ENCODE measurements at regions not wholly inside any gene's neighbourhood (a gene's known extent, or its start where the extent isn't known, plus 50 kb on each side); places are given as distances from the start of the nearest gene placed in this dataset.

DNA sequence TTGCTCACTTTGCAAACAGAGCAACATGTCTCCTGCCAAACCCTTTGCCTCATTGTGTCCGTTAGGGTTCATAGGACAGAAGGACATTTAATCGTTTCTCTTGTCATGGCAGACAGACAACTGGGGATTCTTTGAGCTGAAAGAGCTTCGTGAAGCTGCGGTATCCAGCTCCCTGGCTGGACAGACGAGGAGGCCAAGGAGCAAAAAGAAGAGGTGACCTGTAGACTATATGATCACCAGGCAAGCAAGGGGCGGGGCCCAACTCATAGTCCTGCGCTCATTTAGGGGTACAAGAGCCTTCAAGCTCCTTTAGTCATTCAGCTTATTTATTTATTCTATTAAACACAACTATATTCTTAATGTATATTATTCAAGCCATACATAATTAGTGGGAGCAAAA, 66.8 kb upstream of the VRK1 start:
- no peak for DNase-seq

DNA sequence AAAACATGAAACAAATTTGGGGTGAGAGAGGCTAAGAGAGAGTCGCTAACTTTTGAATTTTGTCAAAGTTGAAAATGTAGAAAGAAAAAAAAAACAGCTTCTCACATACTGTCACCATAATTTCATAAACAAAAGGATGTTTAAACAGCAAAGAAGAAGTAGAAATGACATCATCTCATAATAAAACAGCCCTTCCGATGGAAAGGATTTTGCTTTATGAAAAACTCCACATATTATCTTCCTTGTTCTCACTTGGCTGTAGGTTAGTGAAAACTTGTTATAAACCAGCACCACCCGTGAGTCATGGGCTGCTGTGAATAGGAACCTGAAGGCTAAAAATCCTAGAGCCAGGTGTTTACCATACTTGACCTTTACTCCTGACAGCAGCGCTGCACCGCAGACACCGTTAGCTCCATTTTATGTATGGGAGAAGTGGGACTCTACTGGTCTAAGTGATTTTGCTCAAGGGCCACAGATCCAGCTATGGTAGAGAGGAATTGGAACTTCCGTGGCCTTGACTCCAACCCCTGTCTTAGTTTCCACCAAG, 63.0 kb upstream of the VRK1 start:
- no peak for DNase-seq

DNA sequence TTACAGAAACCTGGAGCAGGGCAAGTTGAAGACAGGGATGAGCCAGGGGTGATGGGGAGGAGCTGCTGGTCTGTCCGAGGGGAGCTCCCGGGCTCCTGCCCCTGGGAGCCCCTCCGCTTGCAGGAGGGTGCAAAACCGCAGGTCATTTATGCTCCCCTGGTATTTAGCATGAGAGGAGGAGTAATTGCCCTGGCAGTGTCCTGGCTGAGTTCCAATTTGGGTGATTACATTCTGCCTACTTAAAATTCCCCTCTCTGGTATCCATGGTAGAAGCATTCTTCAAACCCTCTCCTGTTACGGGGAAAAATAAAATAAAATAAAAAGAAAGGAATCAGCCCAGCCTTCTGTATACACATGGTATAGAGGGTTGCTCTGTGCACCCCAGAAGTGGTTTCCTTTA, 61.7 kb upstream of the VRK1 start:
- DNase-seq = no peak

DNA sequence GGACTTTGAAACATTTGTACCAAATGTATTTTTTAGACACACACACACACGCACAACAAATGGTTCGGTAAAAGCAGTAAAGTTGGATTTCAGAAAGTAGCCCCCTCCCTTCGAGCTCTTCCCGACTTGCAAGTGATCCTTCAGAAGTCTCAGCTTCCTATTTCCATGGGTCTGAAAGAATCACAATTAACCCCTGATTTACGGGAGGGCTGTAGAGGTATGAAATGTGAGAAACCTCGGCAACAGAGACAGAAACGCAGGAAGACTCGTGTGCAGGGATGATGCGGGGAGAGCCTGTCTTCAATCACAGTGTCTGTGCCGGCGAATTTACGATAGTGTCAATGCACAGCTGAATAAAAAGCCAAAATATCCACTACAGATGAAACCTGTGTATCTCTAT, 60.7 kb upstream of the VRK1 start:
- DNase-seq = no peak

DNA sequence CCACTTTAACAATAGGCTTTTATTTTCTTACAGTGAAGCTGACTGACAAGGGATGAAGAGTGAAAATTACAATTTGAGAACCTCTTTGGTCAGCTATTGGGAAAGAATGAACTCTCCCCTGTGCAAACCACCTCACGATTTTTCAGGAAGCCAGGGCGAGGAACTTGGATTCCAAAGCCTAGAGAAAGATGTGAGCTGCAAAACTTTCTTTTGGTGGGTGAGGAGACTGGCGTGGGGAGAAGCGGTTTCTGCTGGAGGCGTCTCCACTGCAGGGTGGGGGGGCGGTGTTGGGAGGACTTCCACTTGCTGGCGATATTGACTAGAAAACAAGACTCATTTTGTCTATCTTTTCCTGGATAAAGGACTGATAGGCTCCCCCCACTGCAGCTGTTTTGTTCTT, 59.3 kb upstream of the VRK1 start:
- no peak for DNase-seq

DNA sequence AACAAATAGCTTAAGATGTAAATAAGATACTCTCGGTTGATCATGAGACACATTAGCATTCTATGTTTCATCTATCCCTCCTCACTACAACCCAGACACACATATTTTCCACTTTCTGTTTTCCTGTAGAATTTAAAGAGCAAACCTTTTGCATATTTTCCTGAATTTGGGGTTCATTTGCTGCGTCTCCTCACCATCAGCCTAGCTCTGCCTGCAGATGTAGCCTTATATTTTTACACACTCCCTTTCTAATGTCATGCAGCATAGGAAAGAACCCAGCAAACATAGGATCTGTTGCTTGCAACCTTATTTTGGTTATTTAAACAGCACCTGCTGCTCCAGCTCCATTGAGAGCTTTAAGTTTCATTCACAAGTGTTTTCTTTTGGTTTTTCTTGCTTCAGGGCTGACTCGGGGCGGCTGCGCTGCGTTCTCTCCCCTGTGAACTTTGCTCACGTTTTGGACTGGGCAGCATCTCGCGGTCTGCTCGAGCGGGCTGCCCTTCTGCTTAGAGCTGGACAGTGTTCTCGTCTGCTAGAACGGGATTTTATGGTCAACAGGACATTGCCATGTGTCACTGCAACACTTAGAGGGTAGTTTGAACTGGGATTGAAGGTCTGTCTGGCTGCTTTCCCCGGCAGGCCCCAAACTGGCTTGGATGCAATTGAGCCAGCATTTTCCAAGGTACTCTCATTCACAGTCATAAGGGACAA, 57.8 kb upstream of the VRK1 start:
- no peak for DNase-seq

DNA sequence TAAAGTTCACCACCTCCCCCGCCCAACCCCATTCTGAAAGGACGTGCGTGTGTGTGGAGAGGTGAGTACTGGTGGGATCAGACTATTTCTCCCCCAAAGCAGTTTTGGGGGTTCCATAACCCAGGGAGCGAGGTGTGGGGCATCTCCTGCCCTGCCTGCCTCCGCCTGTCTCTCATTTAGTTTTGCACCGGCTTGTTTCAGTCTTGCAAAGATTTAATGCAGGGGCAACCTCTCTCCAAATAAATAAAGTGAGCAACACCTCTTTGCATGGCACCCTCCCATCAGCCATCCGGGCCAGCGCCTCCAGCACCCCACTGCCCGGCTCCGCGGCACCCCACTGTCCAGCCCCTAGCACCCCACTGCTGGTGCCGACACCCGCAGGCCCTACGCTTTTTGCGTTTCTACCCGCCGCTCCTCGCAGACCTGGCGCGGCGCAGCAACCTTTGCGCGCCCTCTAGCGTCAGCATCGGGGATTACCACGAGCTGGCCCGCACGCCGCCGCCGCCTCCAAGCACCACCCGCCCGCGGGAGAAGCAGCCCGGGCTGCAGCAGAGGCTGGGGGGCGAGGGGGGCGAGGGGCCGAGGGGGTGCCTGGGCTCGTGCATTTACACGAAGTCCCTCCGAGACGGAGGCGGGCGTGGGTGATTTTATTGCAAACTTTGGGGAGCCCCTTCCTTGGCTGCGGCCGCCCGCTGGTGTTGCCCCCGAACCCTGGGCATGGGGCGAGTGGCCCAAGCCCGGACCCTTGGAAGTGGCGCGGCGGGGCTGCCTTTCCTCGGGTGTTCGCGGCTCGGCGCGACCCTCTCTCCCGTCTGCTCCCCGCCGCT, 55.8 kb upstream of the VRK1 start:
- DNase-seq = peak; percentile 63 to 71

DNA sequence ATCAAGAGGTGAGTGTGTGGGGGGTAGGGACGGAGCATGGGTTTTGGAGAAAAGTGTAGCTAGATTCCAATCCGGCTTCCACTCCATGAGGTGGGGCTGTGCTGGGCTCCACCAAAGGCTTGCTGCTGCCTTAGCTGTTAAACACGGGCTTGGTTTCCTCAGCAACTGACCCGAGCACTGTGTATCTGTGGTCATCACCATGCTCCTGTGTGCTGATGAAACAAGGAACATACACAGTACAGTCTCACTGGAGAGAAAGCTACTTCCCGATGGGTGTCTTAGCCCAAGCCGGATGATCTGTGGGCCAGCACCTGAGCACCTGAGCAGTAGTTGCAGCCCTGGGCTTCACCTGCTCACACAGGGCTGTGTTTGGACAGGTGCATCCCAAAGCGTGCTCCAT, 52.9 kb upstream of the VRK1 start:
- no peak for DNase-seq

DNA sequence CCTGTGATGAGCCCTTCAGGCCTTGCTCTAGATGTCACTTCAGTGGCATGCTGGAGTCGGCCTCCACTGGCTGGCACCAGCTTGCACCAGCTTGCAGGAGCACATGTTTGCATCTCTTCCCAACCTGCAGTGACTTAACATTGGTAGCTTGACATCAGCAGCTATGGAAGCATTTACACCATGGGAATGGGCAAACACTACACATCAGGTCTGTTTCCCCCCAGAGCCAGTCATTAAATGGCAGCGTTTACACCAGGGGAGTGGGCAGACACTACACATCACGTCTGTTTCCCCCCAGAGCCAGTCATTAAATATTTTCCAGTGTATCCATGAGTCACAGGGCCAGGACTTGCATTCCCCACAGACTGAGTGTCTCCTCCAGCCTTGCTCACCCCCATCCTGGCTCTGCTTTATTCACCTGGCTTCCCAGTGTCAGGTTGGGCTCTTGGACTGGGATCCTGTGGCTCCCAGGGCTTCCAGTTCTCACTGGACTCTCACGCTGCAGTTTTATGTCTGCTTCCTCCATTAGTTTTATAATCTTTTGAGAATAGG, 51.6 kb upstream of the VRK1 start:
- no peak for DNase-seq

DNA sequence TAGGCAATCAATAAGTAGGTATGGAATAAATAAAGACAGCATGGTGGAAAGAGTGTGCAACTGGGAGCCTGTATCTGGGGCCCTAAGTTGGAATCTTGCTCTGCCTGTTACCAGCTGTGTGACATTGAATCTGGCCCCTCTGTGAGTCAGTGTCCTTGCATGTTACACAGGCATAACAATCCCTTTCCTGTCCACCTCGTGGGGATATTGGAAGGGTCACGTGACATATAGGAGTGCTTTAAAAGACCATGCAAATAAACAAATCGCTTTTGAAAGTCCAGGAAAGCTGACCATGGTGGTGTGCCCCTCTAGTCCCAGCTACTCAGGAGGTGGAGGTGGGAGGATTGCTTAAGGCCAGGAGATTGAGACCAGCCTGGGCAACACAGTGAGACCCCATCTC, 51.1 kb upstream of the VRK1 start:
- no peak for DNase-seq

DNA sequence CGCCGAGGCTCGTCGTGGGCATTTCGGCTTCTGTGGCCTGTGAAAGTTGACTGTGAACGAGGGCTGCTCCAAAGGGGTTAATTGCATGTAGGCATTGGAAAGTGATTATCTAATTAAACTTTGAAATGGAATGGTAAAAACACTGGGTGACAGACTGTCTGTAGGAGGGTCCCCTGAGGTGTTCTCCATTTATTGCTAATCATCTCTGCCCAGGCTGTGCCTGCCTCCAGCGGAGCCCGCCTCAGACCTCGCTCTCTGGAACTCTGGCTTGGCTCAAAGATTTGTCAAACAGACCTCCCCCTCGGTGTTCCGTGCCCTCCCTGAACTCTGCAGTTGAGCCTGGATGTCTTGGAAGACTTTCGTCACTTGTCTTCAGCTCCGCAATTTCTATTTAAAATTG, 50.2 kb upstream of the VRK1 start:
- DNase-seq = no peak

All from CD4-positive, alpha-beta T cell treated with Interleukin-4 for 1 hour (primary cell).